AG08396 (cell line): ENCODE measurements at regions not wholly inside any gene's neighbourhood (a gene's known extent, or its start where the extent isn't known, plus 50 kb on each side); places are given as distances from the start of the nearest gene placed in this dataset.
"Not testable (repeated sequence)": the region's sequence is repeated elsewhere in the genome, so short reads cannot be mapped to it uniquely, and the experiment has no call there.

ENCODE experiments used
- DNase-seq: peaks from one replicate; pipeline ENCODE4 v3.0.0; 2012; ENCODE audit warnings: low spot score, mixed read lengths

GRCh38 chr2:87485455-87485854 lies 262.4 kb upstream of the PLGLB2 start:
- not testable (repeated sequence) for DNase-seq

- DNase-seq = not testable (repeated sequence)
Measured at GRCh38 chr2:87485884-87486283, 262.0 kb upstream of the PLGLB2 start.

DNA sequence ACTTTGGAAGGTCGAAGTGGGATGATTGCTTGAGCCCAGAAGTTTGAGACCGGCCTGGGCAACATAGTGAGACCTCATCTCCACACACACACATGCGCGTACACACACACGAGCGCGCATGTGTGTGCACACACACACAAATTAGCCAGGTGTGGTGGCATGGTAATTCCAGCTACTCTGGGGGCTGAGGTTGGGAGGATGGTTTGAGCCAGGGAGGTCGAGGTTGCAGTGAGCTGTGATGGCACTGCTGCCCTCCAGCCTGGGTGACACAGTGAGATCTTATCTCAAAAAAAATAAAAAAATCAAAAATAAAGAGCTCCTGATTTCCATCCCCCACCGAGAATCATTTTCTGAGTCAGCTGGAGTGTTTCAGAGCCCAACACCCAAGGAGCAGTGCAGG lies 261.5 kb upstream of the PLGLB2 start:
- DNase-seq = not testable (repeated sequence)

DNA sequence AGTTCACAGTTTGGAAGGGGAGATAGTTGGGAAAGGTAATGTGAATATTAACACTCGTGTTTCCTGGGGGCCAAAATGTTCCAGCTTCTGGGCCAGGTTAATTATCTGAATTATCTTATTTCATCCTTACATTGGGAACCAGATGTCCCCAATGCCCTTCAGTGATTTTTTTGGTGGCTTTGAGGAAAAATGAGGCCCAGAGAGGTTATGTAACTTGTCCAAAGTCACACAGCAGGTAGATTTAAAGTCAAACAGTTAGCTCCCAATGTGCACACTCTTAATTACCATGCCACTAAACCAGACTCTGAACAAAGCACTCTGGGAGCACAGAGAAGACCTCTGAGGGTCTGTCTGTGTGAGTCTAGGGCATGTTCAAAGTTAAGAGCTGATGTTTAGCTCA lies 259.9 kb upstream of the PLGLB2 start:
- not testable (repeated sequence) for DNase-seq

DNA sequence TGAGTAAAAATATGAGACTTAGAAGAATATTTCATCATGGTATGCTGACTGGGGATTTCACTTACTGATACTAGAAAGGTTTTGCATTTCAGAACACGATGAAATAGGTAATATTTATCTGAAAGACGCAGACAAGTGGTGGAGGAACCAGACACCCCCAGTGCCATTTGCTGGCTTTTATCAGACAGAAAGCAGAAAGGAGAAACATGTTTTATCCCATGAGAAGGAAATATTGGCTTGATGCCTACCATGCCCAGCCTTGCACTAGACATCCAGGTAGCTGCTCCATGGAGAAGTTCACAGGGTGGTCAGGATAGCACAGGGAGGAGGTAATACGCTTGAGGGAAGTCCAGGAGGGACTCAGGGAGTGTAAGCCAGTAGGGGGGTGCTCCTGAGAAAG lies 258.9 kb upstream of the PLGLB2 start:
- not testable (repeated sequence) for DNase-seq

- not testable (repeated sequence) for DNase-seq
Measured at GRCh38 chr2:87494846-87495245, 253.0 kb upstream of the PLGLB2 start.

DNA sequence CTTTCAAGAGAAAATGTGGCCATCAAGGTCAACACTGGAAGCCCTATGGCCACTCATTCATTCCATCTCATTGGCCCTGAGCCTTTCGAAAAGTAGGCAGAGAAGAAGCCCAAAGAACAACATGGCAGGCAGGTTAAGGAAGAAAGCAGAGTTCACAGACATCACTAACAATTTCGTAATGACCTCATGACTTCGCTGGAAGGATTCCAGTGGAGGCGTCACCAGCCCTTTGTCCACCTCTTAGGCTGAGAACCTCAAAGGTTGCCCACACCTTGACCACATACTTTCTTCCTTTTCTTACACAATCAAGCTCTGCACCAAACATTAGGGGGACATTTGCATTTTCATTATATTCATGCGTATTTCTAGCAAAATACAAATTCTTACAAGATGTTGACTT lies 252.4 kb upstream of the PLGLB2 start:
- DNase-seq = not testable (repeated sequence)

DNA sequence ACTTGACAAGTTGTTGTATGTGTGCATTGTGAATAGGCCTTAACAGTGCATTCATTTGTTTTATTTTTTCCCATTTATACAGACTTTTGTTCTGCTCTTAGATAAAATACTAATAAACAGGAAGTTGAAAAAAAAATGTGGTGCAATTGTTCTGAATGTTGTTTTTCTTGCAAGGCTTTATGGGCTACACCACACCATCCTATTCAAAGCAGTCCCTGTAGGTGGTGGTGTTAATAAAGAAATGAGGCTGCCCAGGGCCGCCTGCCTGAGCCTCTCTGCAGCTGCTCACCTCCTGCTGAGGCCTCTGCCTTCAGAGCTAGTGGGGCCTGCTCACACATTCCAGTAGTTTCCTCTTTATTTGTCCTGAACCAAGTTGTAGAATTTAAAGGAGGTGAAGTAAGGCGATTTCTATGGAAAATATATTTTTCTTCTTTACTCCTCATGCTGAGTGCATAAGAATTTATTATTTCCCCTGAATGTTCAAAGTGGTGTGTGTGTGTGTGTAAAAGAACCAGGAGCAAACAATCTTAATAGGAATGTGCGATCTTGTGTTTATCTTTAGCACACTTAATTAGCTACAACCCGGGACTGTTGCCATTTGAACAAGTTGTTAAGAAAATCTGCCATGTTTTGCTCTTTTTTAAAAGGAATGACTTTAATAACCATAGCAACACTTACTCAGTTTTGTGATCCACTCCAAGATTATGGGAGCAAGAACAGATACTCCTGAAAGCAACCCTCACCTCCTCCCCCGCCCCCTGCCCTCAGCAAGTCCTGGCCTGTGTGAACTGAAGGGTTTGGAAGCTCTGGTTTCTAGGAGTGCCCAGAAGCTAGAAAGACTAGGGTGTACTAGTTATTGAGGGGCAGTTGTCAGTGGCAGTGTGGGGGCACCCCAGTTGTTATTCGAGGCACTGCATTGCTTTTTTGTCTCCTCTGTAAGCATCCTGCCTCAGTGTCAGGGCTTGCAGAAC lies 251.6 kb upstream of the PLGLB2 start:
- not testable (repeated sequence) for DNase-seq

DNA sequence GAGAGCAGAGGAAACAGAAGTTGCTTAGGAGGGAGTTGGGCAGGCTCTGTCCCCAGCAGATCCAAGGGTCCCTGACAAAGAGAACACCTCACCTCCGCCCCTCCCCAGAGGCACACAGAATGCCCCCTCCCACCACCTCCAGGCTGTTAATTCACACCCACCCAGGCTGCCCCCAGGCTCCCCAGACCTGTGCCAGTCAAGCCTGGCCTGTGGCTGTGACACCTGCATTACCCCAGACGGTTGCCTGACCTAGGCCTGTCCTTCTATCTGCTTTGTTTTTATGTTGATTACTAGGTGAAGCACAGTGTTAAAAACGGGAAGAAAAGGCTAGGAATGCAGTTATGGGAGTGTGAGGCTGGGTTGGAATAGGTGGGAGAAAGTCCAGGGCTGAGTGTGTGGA lies 250.8 kb upstream of the PLGLB2 start:
- not testable (repeated sequence) for DNase-seq

DNA sequence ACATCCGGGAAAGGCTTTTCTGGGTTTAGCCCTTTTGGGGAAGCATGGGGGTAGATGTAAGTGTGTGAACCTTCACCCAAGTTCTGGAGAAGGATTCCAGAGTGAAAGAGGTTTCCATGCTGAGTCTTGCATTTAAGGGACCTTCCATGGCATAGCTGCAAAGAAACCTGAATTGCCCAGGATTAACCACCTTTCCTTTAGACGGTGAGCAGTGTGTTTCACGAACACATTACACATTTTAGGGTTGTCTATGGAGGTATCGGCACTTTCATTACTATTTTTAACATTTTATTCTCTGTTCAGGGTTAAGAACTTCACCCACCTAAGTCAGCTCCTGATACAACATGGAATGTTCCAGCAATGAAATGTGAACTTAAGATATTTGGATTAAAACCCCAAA lies 250.2 kb upstream of the PLGLB2 start:
- DNase-seq = not testable (repeated sequence)

- DNase-seq = not testable (repeated sequence)
Measured at GRCh38 chr2:87498169-87498853, 249.6 kb upstream of the PLGLB2 start.

- not testable (repeated sequence) for DNase-seq
Measured at GRCh38 chr2:87498854-87499238, 249.0 kb upstream of the PLGLB2 start.

- DNase-seq = not testable (repeated sequence)
Measured at GRCh38 chr2:87499860-87500259, 248.0 kb upstream of the PLGLB2 start.

DNA sequence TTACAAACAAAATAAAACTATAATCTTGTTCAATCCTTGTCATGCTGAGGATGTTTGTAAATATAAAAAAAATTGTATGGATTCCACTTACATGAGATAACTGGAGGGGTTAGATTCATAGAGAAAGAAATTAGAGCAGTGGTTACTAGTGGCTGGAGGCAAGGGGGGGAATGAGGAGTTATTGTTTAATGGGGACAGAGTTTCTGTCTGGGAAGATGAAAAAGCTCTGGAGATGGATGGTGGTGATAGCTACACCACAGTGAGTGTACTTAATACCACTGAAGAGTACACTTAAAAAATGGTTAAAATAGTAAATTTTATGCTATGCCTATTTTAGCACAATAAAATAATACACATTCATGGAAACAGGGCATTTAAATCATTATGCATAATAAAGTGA lies 247.5 kb upstream of the PLGLB2 start:
- DNase-seq = not testable (repeated sequence)

GRCh38 chr2:87500951-87501350 lies 246.9 kb upstream of the PLGLB2 start:
- DNase-seq = not testable (repeated sequence)

DNA sequence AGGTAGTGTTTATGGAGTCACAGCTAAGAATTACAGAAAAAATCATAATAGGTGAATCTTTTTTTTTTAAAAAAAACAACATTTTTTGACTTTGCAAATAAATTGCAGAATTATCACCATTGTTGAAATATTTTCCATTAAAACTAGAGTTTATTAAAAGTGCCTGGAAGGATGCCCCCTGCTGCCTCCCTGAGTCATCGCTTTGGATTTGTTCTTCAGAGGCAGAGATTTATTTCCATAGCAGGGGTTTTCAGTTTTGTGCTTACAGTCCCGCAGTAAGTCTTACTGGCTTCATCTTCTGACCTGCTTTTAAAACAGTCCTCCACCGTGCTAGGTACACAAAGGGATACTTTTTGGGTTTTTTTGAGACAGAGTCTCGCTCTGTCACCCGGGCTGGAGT lies 244.9 kb upstream of the PLGLB2 start:
- DNase-seq = not testable (repeated sequence)

DNA sequence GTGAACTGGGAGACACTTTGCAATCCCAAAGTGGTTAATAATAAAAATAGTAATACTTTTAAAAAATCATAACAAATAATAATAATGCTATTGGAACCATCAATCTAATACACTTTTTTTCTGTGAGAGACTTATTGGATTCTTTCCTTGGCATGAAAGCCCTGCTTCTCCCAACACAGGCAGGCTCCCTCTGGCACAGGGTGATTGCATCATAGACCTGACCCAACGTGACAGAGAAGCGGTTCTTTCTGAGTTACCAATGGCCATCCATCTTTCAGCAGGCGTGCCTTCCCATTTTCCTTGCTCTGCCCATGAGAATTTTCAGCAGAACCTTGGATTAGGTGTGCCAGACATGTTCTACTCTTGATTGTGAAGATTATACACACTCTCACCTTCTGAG lies 242.6 kb upstream of the PLGLB2 start:
- not testable (repeated sequence) for DNase-seq

- not testable (repeated sequence) for DNase-seq
Measured at GRCh38 chr2:87505909-87506308, 242.0 kb upstream of the PLGLB2 start.

- not testable (repeated sequence) for DNase-seq
Measured at GRCh38 chr2:87507378-87508348, 240.2 kb upstream of the PLGLB2 start.

DNA sequence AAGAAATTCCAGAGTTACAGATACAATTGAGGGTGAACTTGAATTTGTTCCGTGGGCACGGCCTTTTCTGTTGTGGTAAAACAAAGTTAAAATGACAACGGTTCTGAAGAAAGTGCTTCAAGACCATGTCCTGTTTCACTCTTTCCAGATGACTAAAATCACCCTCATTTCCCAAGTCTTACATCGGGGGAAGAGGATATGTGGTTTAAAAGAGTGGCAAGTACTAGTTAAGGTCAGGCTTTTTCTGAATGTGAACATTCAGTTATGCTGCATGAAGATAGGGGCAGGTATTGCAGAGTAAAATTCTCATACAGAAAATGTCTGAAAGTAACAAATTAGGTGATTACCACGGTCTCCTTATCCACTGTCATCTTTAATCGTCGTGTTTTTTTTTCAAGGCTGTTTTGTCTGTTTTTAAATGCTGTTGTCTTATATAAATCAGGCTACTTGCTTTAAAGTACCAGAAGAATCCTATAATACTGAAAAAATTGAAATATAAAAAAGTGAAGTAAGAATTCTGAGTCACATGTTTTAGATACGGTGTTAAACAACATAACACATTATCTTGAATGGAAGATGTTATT lies 236.6 kb upstream of the PLGLB2 start:
- not testable (repeated sequence) for DNase-seq

GRCh38 chr2:87512864-87513530 lies 234.9 kb upstream of the PLGLB2 start:
- DNase-seq = not testable (repeated sequence)
